ENCODE measurements at regions not wholly inside any gene's neighbourhood (a gene's known extent, or its start where the extent isn't known, plus 50 kb on each side); places are given as distances from the start of the nearest gene placed in this dataset.

DNA sequence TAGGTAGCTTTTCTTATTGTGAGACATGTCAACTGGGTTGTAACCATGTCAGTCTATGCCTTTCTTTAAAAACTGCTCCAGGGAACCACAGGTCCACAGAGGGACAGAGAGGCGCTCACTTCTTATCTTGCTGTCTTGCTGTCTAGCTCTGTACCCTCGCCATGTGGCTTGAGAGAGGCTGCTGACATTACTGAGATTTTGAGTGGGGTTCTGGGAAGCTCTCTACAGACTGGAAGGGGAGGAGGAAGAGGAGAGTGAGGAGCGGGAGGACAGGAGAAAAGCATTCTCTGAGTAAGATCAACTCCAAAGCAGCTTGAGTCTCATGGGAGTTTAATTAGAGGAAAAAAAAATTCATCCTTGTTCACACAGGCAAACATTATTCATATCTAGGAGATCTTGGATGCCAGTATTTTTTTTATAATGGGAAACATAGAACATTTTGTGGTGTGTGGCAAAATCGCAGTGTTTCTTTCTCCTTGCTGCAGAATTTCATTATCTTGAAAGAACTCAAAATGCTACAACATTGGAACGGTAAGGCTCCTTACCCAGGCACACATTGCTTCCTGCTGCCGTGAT is 1037.0 kb upstream of the NR2F2 start:
- H3K27ac ChIP-seq = no peak overlapping the region
- TF ChIP-seq, protein P1, sequence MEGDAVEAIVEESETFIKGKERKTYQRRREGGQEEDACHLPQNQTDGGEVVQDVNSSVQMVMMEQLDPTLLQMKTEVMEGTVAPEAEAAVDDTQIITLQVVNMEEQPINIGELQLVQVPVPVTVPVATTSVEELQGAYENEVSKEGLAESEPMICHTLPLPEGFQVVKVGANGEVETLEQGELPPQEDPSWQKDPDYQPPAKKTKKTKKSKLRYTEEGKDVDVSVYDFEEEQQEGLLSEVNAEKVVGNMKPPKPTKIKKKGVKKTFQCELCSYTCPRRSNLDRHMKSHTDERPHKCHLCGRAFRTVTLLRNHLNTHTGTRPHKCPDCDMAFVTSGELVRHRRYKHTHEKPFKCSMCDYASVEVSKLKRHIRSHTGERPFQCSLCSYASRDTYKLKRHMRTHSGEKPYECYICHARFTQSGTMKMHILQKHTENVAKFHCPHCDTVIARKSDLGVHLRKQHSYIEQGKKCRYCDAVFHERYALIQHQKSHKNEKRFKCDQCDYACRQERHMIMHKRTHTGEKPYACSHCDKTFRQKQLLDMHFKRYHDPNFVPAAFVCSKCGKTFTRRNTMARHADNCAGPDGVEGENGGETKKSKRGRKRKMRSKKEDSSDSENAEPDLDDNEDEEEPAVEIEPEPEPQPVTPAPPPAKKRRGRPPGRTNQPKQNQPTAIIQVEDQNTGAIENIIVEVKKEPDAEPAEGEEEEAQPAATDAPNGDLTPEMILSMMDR (IDR thresholded peaks at IDR 0.05) = no peak
- no peak for TF ChIP-seq ZFX (IDR thresholded peaks at IDR 0.05; ENCODE audit: borderline replicate concordance)

DNA sequence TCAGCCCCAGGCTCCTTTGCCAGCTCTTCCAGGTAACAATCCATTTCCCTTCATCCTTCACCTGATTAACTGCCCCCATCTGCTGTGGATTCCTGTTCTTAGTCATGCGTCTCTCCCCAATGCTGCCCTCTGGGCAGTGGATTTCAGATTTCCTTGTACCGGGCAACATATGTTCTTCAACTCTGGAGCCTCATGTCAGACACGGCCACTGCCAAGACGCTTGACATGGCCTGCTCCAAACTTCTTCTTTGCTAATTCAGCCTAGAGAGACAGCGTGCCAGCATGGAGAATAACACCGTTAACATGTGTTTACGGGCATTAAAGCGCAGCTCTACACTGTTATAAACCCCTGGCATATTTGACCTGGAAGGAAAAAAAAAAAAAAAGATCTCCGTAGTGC is 1035.1 kb upstream of the NR2F2 start:
- no peak overlapping the region for H3K27ac ChIP-seq
- TF ChIP-seq, protein P1 (IDR thresholded peaks at IDR 0.05) = no peak
- TF ChIP-seq ZFX (IDR thresholded peaks at IDR 0.05; ENCODE audit: borderline replicate concordance) = no peak

DNA sequence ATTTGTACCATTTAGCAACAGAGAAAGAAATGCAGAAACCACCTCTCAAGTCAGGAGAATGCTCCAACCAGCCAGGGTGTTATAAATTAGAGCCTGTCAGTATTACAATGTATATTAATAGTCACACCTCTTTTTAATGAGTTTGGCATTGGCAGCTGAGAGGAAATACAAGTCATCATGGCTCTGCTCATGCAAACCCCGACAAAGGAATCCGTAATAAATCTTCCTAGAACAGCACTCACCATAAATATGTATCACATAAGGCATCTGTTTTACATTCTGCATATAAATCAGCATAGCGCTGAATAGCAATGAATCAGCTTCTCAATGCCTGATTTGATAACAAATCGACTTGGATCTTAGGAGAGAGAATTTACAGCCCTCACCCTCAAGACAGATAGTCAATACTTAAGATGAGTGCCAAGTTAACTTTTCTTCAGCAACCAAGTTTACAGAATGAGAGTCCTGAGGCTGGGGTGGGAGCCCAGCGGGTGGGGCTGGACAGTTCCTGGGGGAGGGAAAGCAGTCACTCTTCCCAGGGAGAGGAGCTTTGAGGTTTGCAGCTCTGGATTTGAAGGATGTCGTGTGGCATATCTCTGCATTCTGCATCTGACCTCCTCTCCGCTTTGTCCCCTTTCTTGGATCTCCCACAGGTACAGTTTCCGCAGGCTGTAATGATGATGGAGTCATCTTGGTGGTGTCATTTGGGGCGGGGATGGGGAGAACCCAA is 1034.4 kb upstream of the NR2F2 start:
- H3K27ac ChIP-seq = no peak overlapping the region

DNA sequence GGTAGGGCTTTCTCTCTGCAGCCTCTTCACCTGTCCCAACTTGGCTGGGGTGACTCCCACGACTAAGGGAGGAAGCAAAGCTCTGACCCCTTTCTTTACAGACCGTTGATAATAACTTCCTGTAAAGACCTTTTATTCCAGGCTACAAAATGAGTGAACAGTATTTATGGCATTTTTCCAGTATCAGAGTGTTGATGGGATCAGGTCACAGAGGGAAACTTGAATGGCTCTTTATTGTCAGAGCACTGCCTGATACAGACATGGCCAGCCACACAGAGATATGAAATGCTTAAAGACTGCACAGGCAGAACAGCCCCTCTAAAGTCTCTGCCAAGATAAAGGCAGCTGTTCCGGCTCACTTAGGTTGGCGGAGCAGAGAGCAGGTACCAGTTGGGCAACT is 1033.9 kb upstream of the NR2F2 start:
- TF ChIP-seq, protein P1 (IDR thresholded peaks at IDR 0.05) = no peak
- no peak for TF ChIP-seq ZFX (IDR thresholded peaks at IDR 0.05; ENCODE audit: borderline replicate concordance)
- no peak overlapping the region for H3K27ac ChIP-seq

More for the DNA sequence above, 1034.4 kb upstream of the NR2F2 start:
- TF ChIP-seq ZFX (IDR thresholded peaks at IDR 0.05; ENCODE audit: borderline replicate concordance) = no peak
- TF ChIP-seq, protein P1 (IDR thresholded peaks at IDR 0.05) = no peak

DNA sequence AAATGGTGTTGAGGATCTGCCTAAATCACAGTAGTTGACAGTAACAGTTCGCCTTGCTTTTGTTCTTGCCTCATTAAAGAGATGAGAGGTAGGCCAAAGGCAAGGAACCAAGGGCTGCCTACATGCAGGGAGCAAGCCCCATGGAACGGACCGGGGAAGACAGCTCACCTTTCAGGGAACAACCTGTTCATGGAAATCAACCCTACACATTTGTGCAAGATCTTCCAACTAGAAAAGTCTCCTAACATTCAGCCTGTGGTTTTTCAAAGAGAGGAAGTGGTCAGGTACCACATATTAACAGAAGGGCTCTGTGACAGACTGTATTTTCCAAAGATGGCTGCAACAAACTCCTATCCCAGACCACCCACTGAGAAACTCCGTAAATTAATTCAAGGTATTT is 1031.8 kb upstream of the NR2F2 start:
- no peak for TF ChIP-seq ZFX (IDR thresholded peaks at IDR 0.05; ENCODE audit: borderline replicate concordance)
- TF ChIP-seq, protein P1 (IDR thresholded peaks at IDR 0.05) = no peak
- no peak overlapping the region for H3K27ac ChIP-seq

DNA sequence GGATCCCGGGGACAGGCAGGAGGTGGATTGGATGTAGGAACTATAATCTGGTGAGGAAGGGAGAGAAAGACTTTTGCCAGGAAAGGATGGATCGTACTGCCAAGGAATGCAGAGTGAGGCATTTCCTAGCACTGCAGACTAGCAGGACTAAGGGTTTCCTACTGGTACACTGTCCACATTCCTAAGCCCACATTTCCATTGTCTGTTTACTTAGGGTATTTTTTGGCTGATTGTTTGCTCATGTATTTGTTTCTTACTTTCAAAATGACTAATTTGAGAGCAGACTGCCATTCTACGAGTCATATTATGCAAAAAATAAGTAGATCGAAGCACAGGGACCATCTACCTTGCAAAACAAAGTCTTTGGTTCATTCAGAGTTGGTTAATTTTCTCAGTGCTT is 1029.5 kb upstream of the NR2F2 start:
- no peak overlapping the region for H3K27ac ChIP-seq
- TF ChIP-seq ZFX (IDR thresholded peaks at IDR 0.05; ENCODE audit: borderline replicate concordance) = no peak
- TF ChIP-seq, protein P1 (IDR thresholded peaks at IDR 0.05) = no peak

DNA sequence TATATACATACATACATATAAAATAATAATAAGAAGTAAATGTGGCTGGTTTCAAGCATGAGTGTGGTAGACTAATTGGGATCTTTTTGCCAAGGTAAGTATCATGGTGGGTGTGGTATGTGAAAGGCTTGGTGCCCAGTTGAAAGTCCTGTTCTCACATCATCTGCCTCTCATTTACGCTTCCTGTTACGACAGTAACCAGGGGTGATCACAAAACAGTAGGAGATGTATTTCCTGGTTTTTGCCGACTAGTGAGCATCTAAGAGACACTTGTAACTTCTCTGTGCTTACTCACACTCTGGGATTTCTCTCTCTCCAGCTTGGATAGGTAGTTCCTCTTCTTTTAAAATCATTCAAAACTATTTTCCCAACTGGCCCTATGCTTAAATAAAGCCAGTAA is 1028.3 kb upstream of the NR2F2 start:
- H3K27ac ChIP-seq = no peak overlapping the region
- TF ChIP-seq, protein P1 (IDR thresholded peaks at IDR 0.05) = no peak
- TF ChIP-seq ZFX (IDR thresholded peaks at IDR 0.05; ENCODE audit: borderline replicate concordance) = no peak

Data from 22Rv1 (cell line).